AG04449 (cell line): ENCODE measurements at regions not wholly inside any gene's neighbourhood (a gene's known extent, or its start where the extent isn't known, plus 50 kb on each side); places are given as distances from the start of the nearest gene placed in this dataset.

Experiments
- CTCF ChIA-PET: fragments of 350-600 bp; formaldehyde crosslinking; extraction: SDS; loops from one replicate; lab custom pipeline; 2021; ENCODE audit warnings: antibody characterized with exemption; lab: Yijun Ruan, JAX
- POLR2A ChIA-PET: fragments of 400-600, 350-600 bp; formaldehyde crosslinking; extraction: SDS; loops from one replicate; lab custom pipeline; 2020; ENCODE audit warnings: antibody characterized with exemption, inconsistent platforms; lab: Yijun Ruan, JAX
- DNase-seq: peaks from one replicate; pipeline ENCODE4 v3.0.0-alpha.2; 2010; ENCODE audit warnings: low read depth, low spot score
- H3K4me3 ChIP-seq: 2 replicates; pipeline ENCODE4 v1.5.1; 2011; ENCODE audit warnings: low read depth, mild to moderate bottlenecking, control low read depth, low read length
- TF ChIP-seq, protein P1 (sequence below): IDR thresholded peaks from one replicate; pipeline ENCODE4 v1.5.1; 2011; ENCODE audit warnings: mild to moderate bottlenecking, moderate library complexity, low read length, control low read depth, inconsistent platforms; ENCODE audit not compliant: insufficient read depth; ENCODE audit errors: missing control alignments

GRCh38 chr12:65761301-65761700, 63.0 kb upstream of the HMGA2 start:
- DNase-seq = no peak
- TF ChIP-seq, protein P1, sequence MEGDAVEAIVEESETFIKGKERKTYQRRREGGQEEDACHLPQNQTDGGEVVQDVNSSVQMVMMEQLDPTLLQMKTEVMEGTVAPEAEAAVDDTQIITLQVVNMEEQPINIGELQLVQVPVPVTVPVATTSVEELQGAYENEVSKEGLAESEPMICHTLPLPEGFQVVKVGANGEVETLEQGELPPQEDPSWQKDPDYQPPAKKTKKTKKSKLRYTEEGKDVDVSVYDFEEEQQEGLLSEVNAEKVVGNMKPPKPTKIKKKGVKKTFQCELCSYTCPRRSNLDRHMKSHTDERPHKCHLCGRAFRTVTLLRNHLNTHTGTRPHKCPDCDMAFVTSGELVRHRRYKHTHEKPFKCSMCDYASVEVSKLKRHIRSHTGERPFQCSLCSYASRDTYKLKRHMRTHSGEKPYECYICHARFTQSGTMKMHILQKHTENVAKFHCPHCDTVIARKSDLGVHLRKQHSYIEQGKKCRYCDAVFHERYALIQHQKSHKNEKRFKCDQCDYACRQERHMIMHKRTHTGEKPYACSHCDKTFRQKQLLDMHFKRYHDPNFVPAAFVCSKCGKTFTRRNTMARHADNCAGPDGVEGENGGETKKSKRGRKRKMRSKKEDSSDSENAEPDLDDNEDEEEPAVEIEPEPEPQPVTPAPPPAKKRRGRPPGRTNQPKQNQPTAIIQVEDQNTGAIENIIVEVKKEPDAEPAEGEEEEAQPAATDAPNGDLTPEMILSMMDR = no peak
- H3K4me3 ChIP-seq = no peak overlapping the region
- POLR2A ChIA-PET = no interaction called here
- CTCF ChIA-PET = no interaction called here

GRCh38 chr12:65764325-65764724, 60.0 kb upstream of the HMGA2 start:
- TF ChIP-seq, protein P1 = no peak
- H3K4me3 ChIP-seq = no peak overlapping the region
- DNase-seq = no peak
- POLR2A ChIA-PET = no interaction called here
- CTCF ChIA-PET = no interaction called here

- peak; percentile 64 for DNase-seq
- CTCF ChIA-PET = interaction anchor here (1.0 to 1.3 kb wide), 2 partner anchors 22 to 209 kb away, joined by 4 to 5 read pairs; no protein-coding TSS in a partner anchor
- TF ChIP-seq, protein P1 = no peak
- no peak overlapping the region for H3K4me3 ChIP-seq
- POLR2A ChIA-PET = interaction anchor here (0.6 to 0.9 kb wide), 2 partner anchors 153 to 172 kb away, joined by 3 read pairs; no protein-coding TSS in a partner anchor
Measured at GRCh38 chr12:65765436-65765813, 58.9 kb upstream of the HMGA2 start.

DNA sequence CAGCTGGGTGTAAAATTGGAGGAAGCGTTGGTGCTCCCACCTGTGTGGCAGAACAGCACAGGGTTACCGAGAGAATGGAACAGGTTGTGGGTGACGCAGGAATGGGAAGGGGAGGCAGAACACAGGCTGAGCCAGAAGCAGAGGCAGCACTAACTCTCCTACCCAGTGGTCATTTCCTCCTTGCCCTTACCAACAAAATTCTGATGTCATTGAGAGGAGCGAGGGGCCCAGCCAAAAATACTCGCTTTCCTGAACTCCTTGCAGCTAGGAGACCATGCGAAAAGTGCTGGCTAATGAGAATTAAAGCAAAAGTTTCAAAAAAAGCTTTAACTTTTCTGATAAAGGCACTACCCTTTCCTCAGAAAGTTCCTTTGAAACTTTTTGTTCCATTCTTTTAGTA, 54.4 kb upstream of the HMGA2 start:
- ChIA-PET POLR2A (no interaction called here), CTCF (interaction anchor here (1.6 to 2.6 kb wide), 2 partner anchors 9 to 11 kb away, joined by 5 to 6 read pairs; no protein-coding TSS in a partner anchor)
- no peak overlapping the region for H3K4me3 ChIP-seq
- DNase-seq = no peak
- TF ChIP-seq, protein P1 = no peak
